ENCODE measurements at regions not wholly inside any gene's neighbourhood (a gene's known extent, or its start where the extent isn't known, plus 50 kb on each side); places are given as distances from the start of the nearest gene placed in this dataset.

- Histone ChIP-seq H3K4me2 (ENCODE audit: insufficient read depth, insufficient read length, low read length) (no peak overlapping the region), H2BK5ac (ENCODE audit: insufficient read length, low read length) (no peak overlapping the region), H3K9ac (ENCODE audit: extremely low read depth, insufficient read length, low read length) (no peak overlapping the region), H3K18ac (ENCODE audit: insufficient read length, low read depth, low read length) (no peak overlapping the region), H3K23ac (ENCODE audit: insufficient read length, low read depth, low read length) (no peak overlapping the region), H3K27me3 (ENCODE audit: insufficient read depth, low read length) (no peaks in the 10 kb centered on the region), H3K14ac (ENCODE audit: insufficient read depth, low read length) (no peak overlapping the region), H2AK5ac (ENCODE audit: insufficient read length, low read length) (no peak overlapping the region), H3K4ac (ENCODE audit: low read depth, low read length) (no peak overlapping the region), H4K20me1 (ENCODE audit: control insufficient read depth, insufficient read depth, insufficient read length) (no peaks in the 10 kb centered on the region), H3T11ph (ENCODE audit: low read length) (no peak overlapping the region), H2BK20ac (ENCODE audit: low read depth, low read length, poor library complexity, severe bottlenecking) (no peak overlapping the region), H2BK15ac (ENCODE audit: low read depth, low read length) (no peak overlapping the region), H4K5ac (ENCODE audit: insufficient read length, low read depth, low read length) (peak overlapping the region; percentile 17), H4K91ac (ENCODE audit: insufficient read length, low read depth, low read length) (no peak overlapping the region), H2BK120ac (ENCODE audit: low read depth, low read length, poor library complexity, severe bottlenecking) (no peak overlapping the region), H3K56ac (ENCODE audit: insufficient read length, low read depth, low read length) (no peak overlapping the region), H3K27ac (ENCODE audit: insufficient read length, low read depth, low read length) (no peak overlapping the region), H3K9me3 (ENCODE audit: control insufficient read depth, low read depth, low read length) (no peaks in the 10 kb centered on the region), H3K23me2 (ENCODE audit: insufficient read length, low read depth, low read length, poor library complexity, severe bottlenecking) (no peaks in the 10 kb centered on the region), H3K79me2 (ENCODE audit: insufficient read depth, low read length) (no peaks in the 10 kb centered on the region), H3K4me1 (ENCODE audit: insufficient read depth, low read length) (no peaks in the 10 kb centered on the region), H3K79me1 (ENCODE audit: insufficient read depth, low read depth, low read length, poor library complexity, severe bottlenecking) (no peaks in the 10 kb centered on the region), H2BK12ac (ENCODE audit: insufficient read length, low read depth, low read length) (no peak overlapping the region), H4K8ac (replicated peaks; ENCODE audit: insufficient read length, low read depth, low read length) (no peak overlapping the region), H2AFZ (ENCODE audit: low read length) (no peak overlapping the region)
- no peaks in the 10 kb centered on the region; a peak in 1 of 5 replicates for H3K9me3 Mint-ChIP-seq
- WGBS (ENCODE audit: extremely low coverage, insufficient read length, low lambda C conversion rate), result no CpG with 5 or more reads among the region's 3 CpGs
- H3K36me3 Mint-ChIP-seq (ENCODE audit: insufficient read depth in 1 of 3, low read depth in 3 of 3), result no peaks in the 10 kb centered on the region
- DNase-seq, result no peak
- no peak overlapping the region for H3K27ac Mint-ChIP-seq
- no peak for TF ChIP-seq CTCF (conservative IDR thresholded peaks at IDR 0.05)
- no peaks in the 10 kb centered on the region for H3K27me3 Mint-ChIP-seq (ENCODE audit: low read depth)
- H3K4me3 Mint-ChIP-seq, result no peak overlapping the region
- no peaks in the 10 kb centered on the region for H3K4me1 Mint-ChIP-seq
Measured at GRCh38 chr14:40004871-40005500, 572.8 kb upstream of the FBXO33 start.
